ENCODE measurements at regions not wholly inside any gene's neighbourhood (a gene's known extent, or its start where the extent isn't known, plus 50 kb on each side); places are given as distances from the start of the nearest gene placed in this dataset.

GRCh38 chr4:27272217-27272616, 411.6 kb downstream of the STIM2 start:
- no peaks in the 10 kb centered on the region for H3K27me3 ChIP-seq (ENCODE audit: insufficient read depth)
- H3K4me2 ChIP-seq = no peak overlapping the region
- no peaks in the 10 kb centered on the region for H3F3A ChIP-seq (replicated peaks; ENCODE audit: low read depth)
- H4K20me1 ChIP-seq (replicated peaks; ENCODE audit: insufficient read depth) = no peaks in the 10 kb centered on the region
- H3K36me3 Mint-ChIP-seq (ENCODE audit: low read depth) = no peaks in the 10 kb centered on the region
- no peaks in the 10 kb centered on the region for H3K36me3 ChIP-seq (ENCODE audit: insufficient read depth)
- no peaks in the 10 kb centered on the region for H3K79me2 ChIP-seq (replicated peaks; ENCODE audit: insufficient read depth)
- no peak overlapping the region for H3K27ac ChIP-seq (ENCODE audit: low read depth)
- H3K4me1 Mint-ChIP-seq = peaks cover 25% of the 10 kb centered on the region
- peaks cover 4% of the 10 kb centered on the region for H3K27me3 Mint-ChIP-seq (ENCODE audit: insufficient read depth, low read depth, poor library complexity)
- no peaks in the 10 kb centered on the region; the same call in 1 of the 2 replicates for H3K9me2 ChIP-seq (ENCODE audit: insufficient read depth)
- TF ChIP-seq EZH2 (IDR thresholded peaks at IDR 0.05; ENCODE audit: low read depth, unreplicated experiment) (no peak), EZH2phosphoT487 (IDR thresholded peaks at IDR 0.05; ENCODE audit: unreplicated experiment) (no peak), JUNB (IDR thresholded peaks at IDR 0.05; ENCODE audit: unreplicated experiment) (no peak), CREB1 (CRISPR knock-in tag; IDR thresholded peaks at IDR 0.05; ENCODE audit: low read depth) (no peak), POLR2AphosphoS5 (IDR thresholded peaks at IDR 0.05; ENCODE audit: low read depth) (no peak), ZNF331 (CRISPR knock-in tag; IDR thresholded peaks at IDR 0.05; ENCODE audit: low read depth) (no peak), CTCF (conservative IDR thresholded peaks at IDR 0.05; ENCODE audit: low read depth in 2 of 2) (no peak), NANOG (IDR thresholded peaks at IDR 0.05; ENCODE audit: borderline replicate concordance) (no peak), STAT1 (IDR thresholded peaks at IDR 0.05; ENCODE audit: unreplicated experiment) (no peak)
- H3K4me3 Mint-ChIP-seq = no peak overlapping the region
- 0 out of 2 replicates have a peak overlapping the region, but pooled peaks have one; percentile 28 for H2AFZ ChIP-seq
- no peaks in the 10 kb centered on the region for H3K9me3 Mint-ChIP-seq
- no peak overlapping the region for H3K4me3 ChIP-seq
- no peak for DNase-seq (ENCODE audit: low spot score)
- H3K4me1 ChIP-seq (ENCODE audit: insufficient read depth) = peaks cover 17% of the 10 kb centered on the region
- no peak; the same call in 1 of the 3 replicates for ATAC-seq
- no peak overlapping the region for H3K27ac Mint-ChIP-seq

GRCh38 chr4:27276307-27277073, 415.8 kb downstream of the STIM2 start:
- H3K36me3 Mint-ChIP-seq (ENCODE audit: low read depth) = no peaks in the 10 kb centered on the region
- H3K9me3 Mint-ChIP-seq = peaks cover 3% of the 10 kb centered on the region; the same call in 1 of the 3 replicates
- Histone ChIP-seq H2AFZ (no peak overlapping the region), H3K9me2 (ENCODE audit: insufficient read depth) (no peaks in the 10 kb centered on the region), H3F3A (replicated peaks; ENCODE audit: low read depth) (no peaks in the 10 kb centered on the region), H3K36me3 (ENCODE audit: insufficient read depth) (no peaks in the 10 kb centered on the region), H3K27me3 (ENCODE audit: insufficient read depth) (no peaks in the 10 kb centered on the region), H3K4me2 (no peak overlapping the region), H3K27ac (ENCODE audit: low read depth) (no peak overlapping the region), H3K4me3 (no peak overlapping the region), H4K20me1 (replicated peaks; ENCODE audit: insufficient read depth) (no peaks in the 10 kb centered on the region), H3K79me2 (replicated peaks; ENCODE audit: insufficient read depth) (no peaks in the 10 kb centered on the region), H3K4me1 (ENCODE audit: insufficient read depth) (peaks cover 6% of the 10 kb centered on the region; the same call in 1 of the 2 replicates)
- DNase-seq (ENCODE audit: low spot score) (no peak), ATAC-seq (no peak)
- no peaks in the 10 kb centered on the region for H3K27me3 Mint-ChIP-seq (ENCODE audit: insufficient read depth, low read depth, poor library complexity)
- no peak overlapping the region for H3K27ac Mint-ChIP-seq
- no peak overlapping the region for H3K4me3 Mint-ChIP-seq
- H3K4me1 Mint-ChIP-seq = peaks cover 12% of the 10 kb centered on the region
- TF ChIP-seq ZNF331 (CRISPR knock-in tag; IDR thresholded peaks at IDR 0.05; ENCODE audit: low read depth) (no peak), REST (IDR thresholded peaks at IDR 0.05; ENCODE audit: unreplicated experiment) (no peak), JUNB (IDR thresholded peaks at IDR 0.05; ENCODE audit: unreplicated experiment) (no peak), ZNF114 (CRISPR knock-in tag; IDR thresholded peaks at IDR 0.05) (no peak), CTCF (conservative IDR thresholded peaks at IDR 0.05; ENCODE audit: low read depth in 2 of 2) (no peak), NANOG (IDR thresholded peaks at IDR 0.05; ENCODE audit: borderline replicate concordance) (no peak), EZH2phosphoT487 (IDR thresholded peaks at IDR 0.05; ENCODE audit: unreplicated experiment) (no peak), STAT1 (IDR thresholded peaks at IDR 0.05; ENCODE audit: unreplicated experiment) (no peak), EZH2 (IDR thresholded peaks at IDR 0.05; ENCODE audit: low read depth, unreplicated experiment) (no peak), ETS1 (IDR thresholded peaks at IDR 0.05) (no peak), POLR2AphosphoS5 (IDR thresholded peaks at IDR 0.05; ENCODE audit: low read depth) (no peak)
